HepG2 (cell line): ENCODE measurements at regions not wholly inside any gene's neighbourhood (a gene's known extent, or its start where the extent isn't known, plus 50 kb on each side); places are given as distances from the start of the nearest gene placed in this dataset.

ENCODE experiments used
- ATAC-seq: fragments of 200-7000 bp; cut with Tn5 transposase; 3 replicates; pipeline ENCODE4 v1.9.1; 2020; ENCODE audit warnings: mild to moderate bottlenecking, moderate library complexity
- BruUV-seq: library from RNA; stranded (reverse); fragments of 400-500 nt; replicated peaks from 2 replicates; lab custom pipeline; 2021; lab: Mats Ljungman, UMichigan
- CTCF ChIA-PET: fragments of 300-600 bp; formaldehyde crosslinking; extraction: SDS; loops from one replicate; lab custom pipeline; 2021; ENCODE audit warnings: low total read pairs, inconsistent platforms, low intra/inter-chr PET ratio; lab: Yijun Ruan, JAX
- POLR2A ChIA-PET: fragments of 350-600 bp; sonication (Branson Sonifier 250); formaldehyde crosslinking; loops from one replicate; lab custom pipeline; 2020; ENCODE audit warnings: antibody characterized with exemption, inconsistent platforms; lab: Yijun Ruan, JAX
- DNase-seq: peaks from one replicate; pipeline ENCODE4 v3.0.0-alpha.2; 2015; ENCODE audit warnings: low spot score
- FAIRE-seq: peaks from 3 replicates; lab custom pipeline; 2011; peaks lifted over from hg19 to GRCh38; lab: Jason Lieb, UNC
- H2AFZ ChIP-seq: one replicate; pipeline ENCODE4 v1.6.1; 2011; ENCODE audit warnings: low read length, inconsistent platforms
- H3K27ac ChIP-seq: fragments of 300-600 bp; 3 replicates; pipeline ENCODE4 v1.8.0; 2011; ENCODE audit warnings: mixed run types, mild to moderate bottlenecking, mixed read lengths, low read length, inconsistent platforms; ENCODE audit not compliant: insufficient read depth; ENCODE audit errors: extremely low read length
- H3K27me3 ChIP-seq, 2 experiments: fragments of 200-600 bp in 1 of 2; 2 replicates in 1 of 2; 3 replicates in 1 of 2; pipeline versions ENCODE4 v1.6.0 to v1.8.0; 2011; ENCODE audit warnings: low read length in 2 of 2, mild to moderate bottlenecking in 2 of 2, moderate library complexity in 2 of 2, inconsistent platforms in 1 of 2; ENCODE audit not compliant: insufficient read depth in 2 of 2, control insufficient read depth in 1 of 2
- H3K36me3 ChIP-seq, 2 experiments: fragments of 200-600 bp in 1 of 2; replicated peaks in 1 of 2; 2 replicates in 1 of 2; 3 replicates in 1 of 2; pipeline versions ENCODE4 v1.5.1 to v1.8.0; 2011; ENCODE audit warnings: low read length in 2 of 2, inconsistent platforms in 1 of 2; ENCODE audit not compliant: insufficient read depth in 2 of 2, control insufficient read depth in 1 of 2
- H3K4me1 ChIP-seq: 2 replicates; pipeline ENCODE4 v1.5.1; 2012; ENCODE audit warnings: low read length, inconsistent platforms; ENCODE audit not compliant: insufficient read depth
- H3K4me2 ChIP-seq: 2 replicates; pipeline ENCODE4 v1.6.0; 2011; ENCODE audit warnings: low read depth, low read length, inconsistent platforms
- H3K4me3 ChIP-seq, 3 experiments: fragments of 200-600 bp in 1 of 3; sonication (generic), shearing (Covaris generic) in 1 of 3; replicated peaks in 1 of 3; 2 replicates each; pipeline ENCODE4 v1.5.1; 2011 to 2016; ENCODE audit warnings: low read length in 3 of 3, inconsistent platforms in 2 of 3, low read depth in 2 of 3, mild to moderate bottlenecking in 2 of 3, control low read depth in 1 of 3, mixed read lengths in 1 of 3; ENCODE audit not compliant: insufficient read depth in 1 of 3
- H3K79me2 ChIP-seq: one replicate; pipeline ENCODE4 v1.6.1; 2011; ENCODE audit warnings: low read length, inconsistent platforms; ENCODE audit not compliant: insufficient read depth
- H3K9ac ChIP-seq: 2 replicates; pipeline ENCODE4 v1.6.0; 2011; ENCODE audit warnings: mild to moderate bottlenecking, low read depth, low read length, inconsistent platforms; ENCODE audit not compliant: insufficient read depth
- H3K9me3 ChIP-seq: 2 replicates; pipeline ENCODE4 v1.5.1; 2012; ENCODE audit warnings: mild to moderate bottlenecking, low read length
- H4K20me1 ChIP-seq: 2 replicates; pipeline ENCODE4 v1.6.0; 2011; ENCODE audit warnings: inconsistent platforms, mild to moderate bottlenecking, low read length, moderate library complexity; ENCODE audit not compliant: insufficient read depth
- CC2D1A ChIP-seq: sonication (generic); formaldehyde crosslinking; IDR thresholded peaks from 2 replicates; pipeline ENCODE4 v1.8.1; 2023; ENCODE audit warnings: mild to moderate bottlenecking, missing genetic modification reagents
- HOXD1 ChIP-seq: sonication (generic); formaldehyde crosslinking; IDR thresholded peaks from 2 replicates; pipeline ENCODE4 v1.5.0; 2020; ENCODE audit warnings: missing genetic modification reagents
- MIER3 ChIP-seq: IDR thresholded peaks from 2 replicates; pipeline ENCODE4 v1.6.1; 2016; ENCODE audit warnings: missing compliant biosample characterization, borderline replicate concordance
- PHF21A ChIP-seq: sonication (generic); formaldehyde crosslinking; IDR thresholded peaks from 2 replicates; pipeline ENCODE4 v1.5.0; 2020; ENCODE audit warnings: mild to moderate bottlenecking, missing genetic modification reagents
- POLR2G ChIP-seq: fragments of 200-400 bp; formaldehyde crosslinking; IDR thresholded peaks from 2 replicates; pipeline ENCODE4 v1.6.1; 2018; ENCODE audit warnings: mild to moderate bottlenecking, low read depth, low read length, moderate library complexity
- TAF15 ChIP-seq: fragments of 200-400 bp; formaldehyde crosslinking; IDR thresholded peaks from one replicate; pipeline ENCODE4 v1.6.1; 2018; ENCODE audit warnings: mild to moderate bottlenecking, low read depth, low read length; ENCODE audit not compliant: poor library complexity, severe bottlenecking
- THAP11 ChIP-seq: IDR thresholded peaks from 2 replicates; pipeline ENCODE4 v1.6.1; 2016; ENCODE audit warnings: missing biosample characterization, missing genetic modification reagents
- ZNF282 ChIP-seq: fragments of 450-650 bp; IDR thresholded peaks from 2 replicates; pipeline ENCODE4 v1.6.1; 2018; ENCODE audit not compliant: partially characterized antibody
- ZNF326 ChIP-seq: sonication (generic); formaldehyde crosslinking; IDR thresholded peaks from 2 replicates; pipeline ENCODE4 v1.4.0; 2020; ENCODE audit warnings: missing genetic modification reagents, borderline replicate concordance
- ZNF549 ChIP-seq: sonication (generic); formaldehyde crosslinking; IDR thresholded peaks from 2 replicates; pipeline ENCODE4 v1.5.0; 2020; ENCODE audit warnings: missing genetic modification reagents
- ZNF780A ChIP-seq: sonication (generic); formaldehyde crosslinking; IDR thresholded peaks from 2 replicates; pipeline ENCODE4 v1.8.0; 2022; ENCODE audit warnings: mild to moderate bottlenecking, missing genetic modification reagents, moderate library complexity
- ZNF850 ChIP-seq: sonication (generic); formaldehyde crosslinking; conservative IDR thresholded peaks from 2 replicates; pipeline ENCODE4 v1.9.0; 2021; ENCODE audit warnings: mild to moderate bottlenecking, missing genetic modification reagents
- WGBS: methylation state at CpG from one replicate; pipeline ENCODE4 v1.1.6; 2017; ENCODE audit warnings: low lambda C conversion rate; 5-methylcytosine and 5-hydroxymethylcytosine counted together
- in situ Hi-C: cut with HindIII; loops from 2 replicates; pipeline ENCODE4 v1.10.0; 2017; ENCODE audit warnings: low pct_unique_long_range_greater_than_20kb; ENCODE audit not compliant: extremely low pct_ligation_motif_present
- intact Hi-C: fragments of 100-400 bp; cut with micrococcal nuclease; formaldehyde crosslinking; loops from one replicate; pipeline ENCODE4 v1.10.0; 2022; ENCODE audit not compliant: unreplicated experiment
- TF ChIP-seq, protein P1 (sequence below): sonication (generic); formaldehyde crosslinking; IDR thresholded peaks from 2 replicates; pipeline ENCODE4 v1.8.0; 2022; ENCODE audit warnings: missing genetic modification reagents, low read depth, mild to moderate bottlenecking, borderline replicate concordance
- TF ChIP-seq, protein P2 (sequence below): sonication (generic); formaldehyde crosslinking; IDR thresholded peaks from 2 replicates; pipeline ENCODE4 v1.4.0; 2020; ENCODE audit warnings: mild to moderate bottlenecking, missing genetic modification reagents
- TF ChIP-seq, protein P3 (sequence below): sonication (generic); formaldehyde crosslinking; IDR thresholded peaks from 2 replicates; pipeline ENCODE4 v1.5.0; 2020; ENCODE audit warnings: missing genetic modification reagents
- TF ChIP-seq, protein P4 (sequence below): sonication (generic); formaldehyde crosslinking; IDR thresholded peaks from 2 replicates; pipeline ENCODE4 v1.5.1; 2020; ENCODE audit warnings: missing genetic modification reagents, mild to moderate bottlenecking, borderline replicate concordance

DNA sequence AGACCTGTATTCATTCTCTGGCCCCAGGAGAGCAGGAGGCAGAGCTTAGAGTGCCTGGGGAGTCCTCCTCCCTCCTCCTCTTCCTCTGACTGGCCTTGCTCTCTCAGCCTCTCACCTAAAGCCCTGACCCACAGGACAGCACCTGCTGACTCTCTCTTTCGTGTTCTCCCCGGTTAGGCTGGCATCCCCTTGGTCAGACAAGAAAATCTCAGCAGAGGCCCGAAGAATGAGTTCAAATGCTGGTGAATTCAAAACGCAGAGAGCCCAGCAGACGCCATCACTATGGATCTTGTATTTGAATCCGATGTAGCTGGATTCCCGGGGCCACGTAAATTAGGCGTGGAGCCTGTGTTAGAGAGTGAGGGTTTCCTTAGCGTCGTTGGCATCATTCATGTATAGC lies 255.3 kb downstream of the KLF6 start:
- 25% methylated on average over 9 of the region's 11 CpGs for WGBS
- ATAC-seq (no peak), FAIRE-seq (no peak), DNase-seq (no peak)
- CTCF ChIA-PET = no interaction called here
- intact Hi-C loops = no loop called here
- in situ Hi-C loops = no loop called here
- H2AFZ ChIP-seq = no peak overlapping the region
- no TSS peak for BruUV-seq
- peaks cover 0 to 31% of the 10 kb centered on the region in 2 experiments; a peak in 2 of 5 replicates for H3K27me3 ChIP-seq
- H3K36me3 ChIP-seq = no peaks in the 10 kb centered on the region
- TF ChIP-seq CC2D1A (CRISPR knock-in tag) (no peak), ZNF549 (CRISPR knock-in tag) (no peak), PHF21A (CRISPR knock-in tag) (no peak), HOXD1 (CRISPR knock-in tag) (no peak)
- TF ChIP-seq, protein P1, sequence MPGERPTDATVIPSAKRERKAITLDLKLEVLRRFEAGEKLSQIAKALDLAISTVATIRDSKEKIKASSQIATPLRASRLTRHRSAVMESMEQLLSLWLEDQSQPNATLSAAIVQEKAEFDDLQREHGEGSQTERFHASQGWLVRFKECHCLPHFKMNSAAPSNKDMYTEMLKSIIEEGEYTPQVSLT (CRISPR knock-in tag) = no peak
- no peaks in the 10 kb centered on the region for H3K9me3 ChIP-seq
- no peak overlapping the region for H3K27ac ChIP-seq
- POLR2A ChIA-PET = no interaction called here
- H3K4me3 ChIP-seq = no peak overlapping the region
- H3K4me2 ChIP-seq = no peak overlapping the region
- no peaks in the 10 kb centered on the region for H3K79me2 ChIP-seq
- H3K9ac ChIP-seq = no peak overlapping the region
- H3K4me1 ChIP-seq = no peaks in the 10 kb centered on the region
- no peaks in the 10 kb centered on the region for H4K20me1 ChIP-seq

DNA sequence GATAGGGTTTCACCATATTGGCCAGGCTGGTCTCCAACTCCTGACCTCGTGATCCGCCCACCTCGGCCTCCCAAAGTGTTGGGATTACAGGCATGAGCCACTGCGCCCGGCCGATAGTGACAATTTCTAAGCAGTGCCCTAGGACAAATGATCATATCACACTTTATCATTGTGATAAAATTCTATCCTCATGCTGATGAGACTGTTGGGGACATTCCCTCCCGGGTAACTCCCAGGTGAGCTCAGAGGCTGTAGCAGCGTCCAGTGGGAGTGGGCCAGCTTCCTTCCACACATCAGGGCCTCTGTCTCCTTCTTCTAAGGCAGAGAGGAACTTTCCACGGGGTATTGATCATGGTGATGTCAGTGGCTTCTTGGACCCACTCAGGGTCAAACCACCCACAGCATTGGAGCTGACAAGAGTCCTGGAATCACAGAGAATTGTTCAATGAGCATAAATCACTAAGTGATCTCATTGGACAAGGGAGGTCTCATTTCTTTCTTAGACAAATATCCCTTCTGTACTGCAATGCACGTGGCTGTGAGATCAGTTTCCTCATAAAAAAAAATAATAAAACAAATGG lies 256.1 kb downstream of the KLF6 start:
- 37% methylated on average over 9 of the region's 10 CpGs for WGBS
- no peaks in the 10 kb centered on the region for H3K9me3 ChIP-seq
- H3K27ac ChIP-seq = no peak overlapping the region
- H3K4me2 ChIP-seq = no peak overlapping the region
- H3K79me2 ChIP-seq = no peaks in the 10 kb centered on the region
- ATAC-seq (no peak), FAIRE-seq (no peak), DNase-seq (no peak)
- ChIA-PET POLR2A (no interaction called here), CTCF (no interaction called here)
- peaks cover 0 to 28% of the 10 kb centered on the region in 2 experiments; a peak in 2 of 5 replicates for H3K27me3 ChIP-seq
- H2AFZ ChIP-seq = no peak overlapping the region
- intact Hi-C loops = no loop called here
- no peaks in the 10 kb centered on the region for H4K20me1 ChIP-seq
- H3K4me1 ChIP-seq = no peaks in the 10 kb centered on the region
- in situ Hi-C loops = no loop called here
- H3K9ac ChIP-seq = no peak overlapping the region
- no TSS peak for BruUV-seq
- no peak overlapping the region for H3K4me3 ChIP-seq
- no peaks in the 10 kb centered on the region for H3K36me3 ChIP-seq
- TF ChIP-seq THAP11 (no peak), ZNF850 (CRISPR knock-in tag) (no peak), ZNF780A (CRISPR knock-in tag) (no peak), POLR2G (no peak), TAF15 (no peak), HOXD1 (CRISPR knock-in tag) (no peak), ZNF326 (CRISPR knock-in tag) (no peak), ZNF282 (no peak), MIER3 (CRISPR knock-in tag) (no peak)
- TF ChIP-seq, protein P2, sequence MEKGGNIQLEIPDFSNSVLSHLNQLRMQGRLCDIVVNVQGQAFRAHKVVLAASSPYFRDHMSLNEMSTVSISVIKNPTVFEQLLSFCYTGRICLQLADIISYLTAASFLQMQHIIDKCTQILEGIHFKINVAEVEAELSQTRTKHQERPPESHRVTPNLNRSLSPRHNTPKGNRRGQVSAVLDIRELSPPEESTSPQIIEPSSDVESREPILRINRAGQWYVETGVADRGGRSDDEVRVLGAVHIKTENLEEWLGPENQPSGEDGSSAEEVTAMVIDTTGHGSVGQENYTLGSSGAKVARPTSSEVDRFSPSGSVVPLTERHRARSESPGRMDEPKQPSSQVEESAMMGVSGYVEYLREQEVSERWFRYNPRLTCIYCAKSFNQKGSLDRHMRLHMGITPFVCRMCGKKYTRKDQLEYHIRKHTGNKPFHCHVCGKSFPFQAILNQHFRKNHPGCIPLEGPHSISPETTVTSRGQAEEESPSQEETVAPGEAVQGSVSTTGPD (CRISPR knock-in tag) = no peak
- TF ChIP-seq, protein P3, sequence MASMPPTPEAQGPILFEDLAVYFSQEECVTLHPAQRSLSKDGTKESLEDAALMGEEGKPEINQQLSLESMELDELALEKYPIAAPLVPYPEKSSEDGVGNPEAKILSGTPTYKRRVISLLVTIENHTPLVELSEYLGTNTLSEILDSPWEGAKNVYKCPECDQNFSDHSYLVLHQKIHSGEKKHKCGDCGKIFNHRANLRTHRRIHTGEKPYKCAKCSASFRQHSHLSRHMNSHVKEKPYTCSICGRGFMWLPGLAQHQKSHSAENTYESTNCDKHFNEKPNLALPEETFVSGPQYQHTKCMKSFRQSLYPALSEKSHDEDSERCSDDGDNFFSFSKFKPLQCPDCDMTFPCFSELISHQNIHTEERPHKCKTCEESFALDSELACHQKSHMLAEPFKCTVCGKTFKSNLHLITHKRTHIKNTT (CRISPR knock-in tag) = no peak
- TF ChIP-seq, protein P4, sequence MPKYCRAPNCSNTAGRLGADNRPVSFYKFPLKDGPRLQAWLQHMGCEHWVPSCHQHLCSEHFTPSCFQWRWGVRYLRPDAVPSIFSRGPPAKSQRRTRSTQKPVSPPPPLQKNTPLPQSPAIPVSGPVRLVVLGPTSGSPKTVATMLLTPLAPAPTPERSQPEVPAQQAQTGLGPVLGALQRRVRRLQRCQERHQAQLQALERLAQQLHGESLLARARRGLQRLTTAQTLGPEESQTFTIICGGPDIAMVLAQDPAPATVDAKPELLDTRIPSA = no peak
